Esophagus muscularis mucosa (tissue), 4 donors: ENCODE measurements at regions not wholly inside any gene's neighbourhood (a gene's known extent, or its start where the extent isn't known, plus 50 kb on each side); places are given as distances from the start of the nearest gene placed in this dataset.

ENCODE experiments used
- EP300 ChIP-seq: sonication (generic); formaldehyde crosslinking; IDR thresholded peaks from one replicate; pipeline ENCODE4 v1.6.1; 2017; ENCODE audit warnings: antibody characterized with exemption
- POLR2A ChIP-seq: fragments of 450-650 bp; IDR thresholded peaks from one replicate; pipeline ENCODE4 v1.6.1; 2017; ENCODE audit warnings: antibody characterized with exemption, moderate library complexity, mild to moderate bottlenecking, low read depth
- POLR2AphosphoS5 ChIP-seq, 2 donors: sonication (generic); formaldehyde crosslinking; IDR thresholded peaks; one replicate each; pipeline ENCODE4 v1.6.1; 2017; ENCODE audit warnings: antibody characterized with exemption in 2 of 2
- TF ChIP-seq, protein P1 (sequence below), 3 experiments: fragments of 200-600 bp in 2 of 3; fragments of 450-650 bp in 1 of 3; sonication (generic) in 2 of 3; IDR thresholded peaks; one replicate each; pipeline ENCODE4 v1.5.1; 2017 to 2019; ENCODE audit warnings: antibody characterized with exemption in 3 of 3, mild to moderate bottlenecking in 2 of 3, moderate library complexity in 1 of 3

DNA sequence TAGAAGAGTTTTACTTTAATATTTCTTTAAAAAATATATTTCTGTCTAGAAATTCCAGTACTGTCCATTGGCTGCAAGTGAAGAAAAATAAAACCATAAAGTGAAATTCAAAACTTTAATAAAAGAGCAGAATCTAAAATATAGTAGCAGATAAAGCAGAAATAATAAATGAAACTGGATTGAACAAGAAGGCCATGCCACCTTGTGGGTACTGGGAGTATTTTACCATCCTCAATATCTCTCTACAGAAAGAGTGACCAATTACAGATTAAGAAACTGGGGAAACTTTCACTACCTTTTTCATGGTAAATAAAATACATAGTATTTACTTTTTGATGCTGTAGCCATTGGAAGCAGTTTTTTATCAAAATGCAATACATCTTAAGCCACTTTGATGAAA is 220.5 kb downstream of the BCAT1 start:
- TF ChIP-seq, protein P1, sequence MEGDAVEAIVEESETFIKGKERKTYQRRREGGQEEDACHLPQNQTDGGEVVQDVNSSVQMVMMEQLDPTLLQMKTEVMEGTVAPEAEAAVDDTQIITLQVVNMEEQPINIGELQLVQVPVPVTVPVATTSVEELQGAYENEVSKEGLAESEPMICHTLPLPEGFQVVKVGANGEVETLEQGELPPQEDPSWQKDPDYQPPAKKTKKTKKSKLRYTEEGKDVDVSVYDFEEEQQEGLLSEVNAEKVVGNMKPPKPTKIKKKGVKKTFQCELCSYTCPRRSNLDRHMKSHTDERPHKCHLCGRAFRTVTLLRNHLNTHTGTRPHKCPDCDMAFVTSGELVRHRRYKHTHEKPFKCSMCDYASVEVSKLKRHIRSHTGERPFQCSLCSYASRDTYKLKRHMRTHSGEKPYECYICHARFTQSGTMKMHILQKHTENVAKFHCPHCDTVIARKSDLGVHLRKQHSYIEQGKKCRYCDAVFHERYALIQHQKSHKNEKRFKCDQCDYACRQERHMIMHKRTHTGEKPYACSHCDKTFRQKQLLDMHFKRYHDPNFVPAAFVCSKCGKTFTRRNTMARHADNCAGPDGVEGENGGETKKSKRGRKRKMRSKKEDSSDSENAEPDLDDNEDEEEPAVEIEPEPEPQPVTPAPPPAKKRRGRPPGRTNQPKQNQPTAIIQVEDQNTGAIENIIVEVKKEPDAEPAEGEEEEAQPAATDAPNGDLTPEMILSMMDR (IDR thresholded peaks at IDR 0.05), result peak in 2 of 3 experiments; percentile 24 to 38
- no peak for TF ChIP-seq EP300
- no peak for TF ChIP-seq POLR2AphosphoS5 (IDR thresholded peaks at IDR 0.05)
- TF ChIP-seq POLR2A, result no peak
